SK-N-MC (cell line): ENCODE measurements at regions not wholly inside any gene's neighbourhood (a gene's known extent, or its start where the extent isn't known, plus 50 kb on each side); places are given as distances from the start of the nearest gene placed in this dataset.
A peak's percentile ranks its signal among the peaks of the same experiment; 100 is the strongest.

Experiments
- DNase-seq: peaks from one replicate; pipeline ENCODE4 v3.0.0-alpha.2; 2011; ENCODE audit warnings: low read depth, low spot score
- H3K27ac ChIP-seq: fragments of 200-600 bp; sonication (generic); 2 replicates; pipeline ENCODE4 v1.5.1; 2016; ENCODE audit warnings: mixed run types
- H3K36me3 ChIP-seq: fragments of 200-600 bp; sonication (generic); 2 replicates; pipeline ENCODE4 v1.6.1; 2017; ENCODE audit warnings: antibody characterized with exemption, low read length, mixed read lengths; ENCODE audit not compliant: insufficient read depth
- H3K4me3 ChIP-seq: fragments of 200-600 bp; sonication (generic); 2 replicates; pipeline ENCODE4 v1.5.1; 2016
- H3K9ac ChIP-seq: fragments of 200-600 bp; sonication (generic); 2 replicates; pipeline ENCODE4 v1.8.0; 2017; ENCODE audit warnings: mixed run types, mixed read lengths; ENCODE audit not compliant: insufficient read length
- H3K9me3 ChIP-seq: fragments of 200-600 bp; sonication (generic); 2 replicates; pipeline ENCODE4 v1.6.1; 2017; ENCODE audit warnings: low read depth, mild to moderate bottlenecking, antibody characterized with exemption, low read length, moderate library complexity, mixed read lengths
- EZH2 ChIP-seq: fragments of 200-600 bp; sonication (generic); IDR thresholded peaks from one replicate; pipeline ENCODE4 v1.6.1; 2017; ENCODE audit warnings: antibody characterized with exemption
- FOXP2 ChIP-seq: optimal IDR thresholded peaks from 2 replicates; pipeline ENCODE3; 2011; ENCODE audit warnings: mild to moderate bottlenecking, moderate library complexity; ENCODE audit not compliant: insufficient read depth; ENCODE audit errors: extremely low read length, control extremely low read depth
- POLR2AphosphoS5 ChIP-seq: IDR thresholded peaks from 2 replicates; pipeline ENCODE4 v1.6.1; 2012; ENCODE audit warnings: mild to moderate bottlenecking, low read depth, low read length, borderline replicate concordance

- H3K36me3 ChIP-seq, result no peaks in the 10 kb centered on the region
- no peak overlapping the region for H3K27ac ChIP-seq
- TF ChIP-seq FOXP2 (no peak), EZH2 (no peak), POLR2AphosphoS5 (no peak)
- no peak overlapping the region for H3K9ac ChIP-seq
- no peaks in the 10 kb centered on the region for H3K9me3 ChIP-seq
- DNase-seq, result peak; percentile 18
- no peak overlapping the region for H3K4me3 ChIP-seq
Measured at GRCh38 chr5:4879693-4880303, 260.3 kb upstream of the ADAMTS16 start.

DNA sequence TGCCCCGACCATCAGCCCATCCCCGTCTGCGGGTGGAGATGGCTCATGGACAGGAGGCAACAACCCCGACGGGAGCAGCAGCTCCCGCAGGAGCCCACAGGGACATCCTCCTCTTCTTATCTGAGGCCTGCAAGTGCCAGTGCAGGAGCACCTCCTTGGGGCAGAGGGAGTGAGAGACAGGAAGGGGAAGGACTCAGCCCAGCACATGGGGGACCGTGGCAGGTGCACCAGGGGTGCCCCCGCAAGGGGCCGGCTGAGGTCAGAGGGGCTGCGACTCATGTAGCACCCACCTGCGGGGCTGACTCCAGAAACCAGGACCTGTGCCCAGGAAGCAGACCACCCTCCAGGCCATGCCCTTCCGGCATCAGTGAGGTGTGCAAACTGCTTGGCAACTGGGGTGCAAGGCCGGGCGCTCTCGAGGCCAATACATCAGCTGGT, 259.8 kb upstream of the ADAMTS16 start:
- H3K4me3 ChIP-seq, result no peak overlapping the region
- TF ChIP-seq EZH2, result no peak
- TF ChIP-seq FOXP2, result no peak
- TF ChIP-seq POLR2AphosphoS5, result no peak
- DNase-seq, result no peak
- H3K27ac ChIP-seq, result no peak overlapping the region
- no peak overlapping the region for H3K9ac ChIP-seq
- no peaks in the 10 kb centered on the region for H3K9me3 ChIP-seq
- no peaks in the 10 kb centered on the region for H3K36me3 ChIP-seq

GRCh38 chr5:4881366-4882002, 258.6 kb upstream of the ADAMTS16 start:
- no peak for DNase-seq
- H3K27ac ChIP-seq, result no peak overlapping the region
- no peaks in the 10 kb centered on the region for H3K36me3 ChIP-seq
- no peak for TF ChIP-seq POLR2AphosphoS5
- TF ChIP-seq EZH2, result no peak
- TF ChIP-seq FOXP2, result no peak
- H3K9me3 ChIP-seq, result no peaks in the 10 kb centered on the region
- H3K9ac ChIP-seq, result no peak overlapping the region
- H3K4me3 ChIP-seq, result no peak overlapping the region

- no peak overlapping the region for H3K27ac ChIP-seq
- no peak overlapping the region for H3K4me3 ChIP-seq
- H3K9ac ChIP-seq, result no peak overlapping the region
- no peaks in the 10 kb centered on the region for H3K36me3 ChIP-seq
- TF ChIP-seq FOXP2 (no peak), POLR2AphosphoS5 (no peak), EZH2 (no peak)
- DNase-seq, result no peak
- no peaks in the 10 kb centered on the region for H3K9me3 ChIP-seq
Measured at GRCh38 chr5:4882186-4882585, 257.9 kb upstream of the ADAMTS16 start.

- no peak overlapping the region for H3K27ac ChIP-seq
- TF ChIP-seq FOXP2 (no peak), EZH2 (no peak), POLR2AphosphoS5 (no peak)
- no peak for DNase-seq
- H3K9ac ChIP-seq, result no peak overlapping the region
- no peaks in the 10 kb centered on the region for H3K36me3 ChIP-seq
- no peaks in the 10 kb centered on the region for H3K9me3 ChIP-seq
- H3K4me3 ChIP-seq, result no peak overlapping the region
Measured at GRCh38 chr5:4883360-4883759, 256.8 kb upstream of the ADAMTS16 start.

GRCh38 chr5:4893063-4893744, 246.9 kb upstream of the ADAMTS16 start:
- Histone ChIP-seq H3K9ac (no peak overlapping the region), H3K36me3 (no peaks in the 10 kb centered on the region), H3K9me3 (no peaks in the 10 kb centered on the region), H3K27ac (no peak overlapping the region), H3K4me3 (no peak overlapping the region)
- DNase-seq, result no peak
- no peak for TF ChIP-seq EZH2

- Histone ChIP-seq H3K4me3 (no peak overlapping the region), H3K9ac (no peak overlapping the region), H3K9me3 (no peaks in the 10 kb centered on the region), H3K27ac (no peak overlapping the region), H3K36me3 (no peaks in the 10 kb centered on the region)
- TF ChIP-seq EZH2, result no peak
- TF ChIP-seq POLR2AphosphoS5, result no peak
- no peak for TF ChIP-seq FOXP2
- no peak for DNase-seq
Measured at GRCh38 chr5:4896328-4896727, 243.8 kb upstream of the ADAMTS16 start.

DNA sequence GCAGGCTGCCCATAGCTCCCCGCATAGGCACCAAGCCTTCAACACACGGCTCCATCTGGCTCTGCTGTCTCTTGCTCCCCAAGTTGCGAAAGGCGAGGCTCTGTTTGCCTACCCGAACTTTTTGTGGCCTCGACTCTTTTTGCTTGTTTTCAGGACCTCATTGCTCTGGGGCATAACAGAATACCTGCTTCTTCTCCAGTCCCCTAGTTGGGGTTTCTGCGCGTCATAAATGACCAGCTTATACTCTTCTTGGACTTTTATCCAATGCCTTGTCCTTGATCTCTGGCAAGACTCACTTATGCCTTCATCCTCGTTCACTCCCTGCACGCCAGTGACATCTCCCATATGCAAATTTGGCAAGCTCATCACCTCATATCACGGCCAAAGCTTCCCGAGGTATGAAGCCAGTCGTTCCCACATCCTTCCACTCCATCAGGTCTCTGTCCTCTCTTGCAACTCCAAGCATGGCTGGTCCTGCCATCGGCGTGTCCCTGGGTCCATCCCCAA, 238.8 kb upstream of the ADAMTS16 start:
- no peak overlapping the region for H3K27ac ChIP-seq
- no peaks in the 10 kb centered on the region for H3K9me3 ChIP-seq
- TF ChIP-seq EZH2 (no peak), FOXP2 (no peak), POLR2AphosphoS5 (no peak)
- H3K4me3 ChIP-seq, result no peak overlapping the region
- DNase-seq, result no peak
- no peak overlapping the region for H3K9ac ChIP-seq
- no peaks in the 10 kb centered on the region for H3K36me3 ChIP-seq

DNA sequence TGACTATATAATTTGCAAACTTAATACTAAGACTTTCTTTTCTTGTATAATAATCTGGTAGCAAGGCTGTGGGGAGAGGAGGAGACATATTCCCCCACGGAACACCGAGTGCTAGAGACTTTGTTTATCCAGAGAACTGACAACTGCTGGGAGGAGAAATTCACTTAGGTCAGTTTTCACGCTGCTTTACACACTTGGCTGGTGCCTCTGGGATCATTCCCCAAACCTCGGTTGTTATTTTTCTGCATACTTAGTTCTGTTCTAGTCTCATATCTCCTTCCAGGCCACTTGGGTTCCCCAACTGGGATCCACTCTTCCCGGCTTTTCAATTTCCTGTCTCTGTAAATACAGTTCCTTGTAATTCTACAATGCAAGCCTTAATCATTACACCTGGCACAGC, 238.2 kb upstream of the ADAMTS16 start:
- Histone ChIP-seq H3K9me3 (no peaks in the 10 kb centered on the region), H3K9ac (no peak overlapping the region), H3K4me3 (no peak overlapping the region), H3K27ac (no peak overlapping the region), H3K36me3 (no peaks in the 10 kb centered on the region)
- DNase-seq, result no peak
- TF ChIP-seq FOXP2 (no peak), EZH2 (no peak), POLR2AphosphoS5 (no peak)
